ENCODE measurements at regions not wholly inside any gene's neighbourhood (a gene's known extent, or its start where the extent isn't known, plus 50 kb on each side); places are given as distances from the start of the nearest gene placed in this dataset.

DNA sequence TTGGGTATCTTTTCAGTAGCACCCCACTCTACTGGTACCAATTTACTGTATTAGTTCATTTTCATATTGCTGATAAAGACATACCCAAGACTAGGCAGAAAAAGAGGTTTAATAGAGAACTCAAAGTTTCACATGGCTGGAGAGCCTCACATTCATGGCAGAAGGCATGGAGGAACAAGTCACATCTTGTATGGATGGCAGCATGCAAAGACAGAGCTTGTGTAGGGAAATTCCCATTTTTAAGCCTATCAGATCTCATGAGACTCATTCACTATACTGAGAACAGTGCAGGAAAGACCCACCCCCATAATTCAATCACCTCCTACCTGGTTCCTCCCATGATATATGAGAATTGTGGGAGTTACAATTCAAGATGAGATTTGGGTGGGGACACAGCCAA, 878.6 kb upstream of the ADGRL4 start:
- DNase-seq (ENCODE audit: low spot score) = no peak

DNA sequence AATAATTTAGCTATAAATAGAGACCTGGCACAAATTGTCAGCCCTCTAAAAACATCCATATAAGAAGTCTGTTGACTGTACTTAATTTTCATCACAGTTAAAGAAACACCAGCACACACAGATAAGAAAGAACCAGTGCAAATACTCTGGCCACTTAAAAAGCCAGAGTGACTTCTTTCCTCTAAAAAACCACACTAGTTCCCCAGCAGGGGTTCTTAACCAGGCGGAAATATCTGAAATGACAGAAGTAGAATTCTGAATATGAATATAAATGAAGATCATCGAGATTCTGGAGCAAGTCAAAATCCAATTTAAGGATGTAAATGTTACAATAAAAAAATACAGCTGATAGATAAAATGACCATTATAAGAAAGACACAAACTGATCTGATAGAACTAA, 870.6 kb upstream of the ADGRL4 start:
- DNase-seq (ENCODE audit: low spot score) = no peak

DNA sequence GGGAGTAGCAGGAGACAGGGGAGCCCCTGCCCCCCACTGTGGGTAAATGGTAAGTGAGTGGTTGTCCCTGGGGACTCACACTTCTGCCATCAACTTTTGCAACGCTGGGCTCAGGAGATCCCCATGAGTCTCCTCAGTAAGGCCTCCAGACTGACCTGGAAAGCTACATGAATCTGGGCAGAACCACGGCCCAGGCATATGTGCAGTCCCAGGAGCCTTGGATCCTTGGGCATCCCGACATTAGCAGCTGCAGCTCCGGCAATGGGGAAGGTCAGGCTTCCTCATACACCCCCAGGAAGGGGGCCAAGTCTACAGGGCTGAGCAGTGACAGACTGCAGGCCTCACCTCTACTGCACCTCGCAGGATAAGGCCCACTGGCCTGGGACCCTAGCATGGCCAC, 868.7 kb upstream of the ADGRL4 start:
- no peak for DNase-seq (ENCODE audit: low spot score)

DNA sequence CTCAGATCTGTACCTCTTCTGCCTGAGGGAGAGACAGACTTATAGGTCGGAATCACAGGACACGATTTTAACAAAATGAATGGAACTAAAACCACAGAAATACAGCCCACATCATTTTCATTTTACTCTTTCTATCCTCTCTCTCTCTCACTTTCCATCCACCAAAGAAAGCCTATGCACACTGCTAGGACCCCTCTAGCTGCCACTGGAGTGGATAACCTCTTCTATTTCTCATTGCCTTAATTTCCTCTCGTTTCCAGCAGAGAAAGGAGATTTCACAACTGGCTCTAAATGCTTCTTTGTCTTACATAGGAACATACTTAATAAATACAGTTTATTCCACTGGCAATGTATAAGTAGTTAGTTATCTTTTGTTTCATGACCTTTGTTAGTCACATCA, 867.8 kb upstream of the ADGRL4 start:
- no peak for DNase-seq (ENCODE audit: low spot score)

DNA sequence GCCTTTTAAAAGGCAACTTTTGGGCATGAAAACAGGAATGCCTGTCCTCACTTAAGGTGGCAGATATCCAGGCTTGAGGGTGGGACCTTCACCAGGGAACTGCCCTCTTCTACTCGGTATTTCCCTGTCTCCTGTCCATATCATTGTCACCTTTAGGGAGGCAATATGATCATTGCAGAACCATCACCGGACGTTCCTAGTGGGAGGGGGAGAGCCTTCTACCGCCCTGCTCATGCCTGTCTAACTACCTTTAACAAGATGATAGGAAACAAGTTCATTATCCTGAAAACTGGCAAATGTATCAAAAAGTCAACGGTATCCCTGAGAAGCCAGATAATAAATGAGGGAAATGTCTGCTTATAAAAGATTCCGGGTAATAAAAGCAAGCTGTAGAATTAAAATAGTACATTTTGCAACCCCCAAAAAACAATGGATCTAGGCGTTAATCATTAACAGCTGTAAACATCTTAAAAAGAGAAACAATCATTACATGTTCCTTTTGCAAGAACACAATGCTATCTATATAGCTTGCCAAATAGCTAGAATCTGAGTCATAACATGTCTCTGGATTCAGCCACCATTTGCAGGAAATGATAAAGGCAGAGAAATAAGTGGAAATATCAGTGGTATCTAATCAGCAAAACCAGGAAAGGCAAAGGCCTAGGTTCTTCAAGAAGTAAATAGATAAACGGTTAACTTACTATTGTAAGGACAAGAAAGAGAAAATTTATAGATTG, 852.9 kb upstream of the ADGRL4 start:
- DNase-seq (ENCODE audit: low spot score) = no peak

DNA sequence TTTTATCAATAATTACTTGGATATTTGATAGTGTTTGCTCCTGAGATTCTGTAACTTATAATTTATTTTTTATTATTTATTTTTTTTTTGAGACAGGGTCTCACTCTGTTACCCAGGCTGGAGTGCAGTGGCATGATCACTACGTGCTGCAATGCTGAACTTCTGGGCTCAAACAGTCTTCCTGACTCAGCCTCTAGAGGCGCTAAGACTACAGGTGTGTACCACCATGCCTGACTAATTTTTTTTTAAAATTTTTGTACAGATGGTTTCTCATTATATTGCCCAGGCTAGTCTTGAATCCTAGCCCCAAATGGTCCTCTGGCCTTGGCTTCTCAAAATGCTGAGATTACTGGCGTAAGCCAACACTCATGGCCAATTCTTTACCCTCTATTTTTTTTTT, 845.5 kb upstream of the ADGRL4 start:
- no peak for DNase-seq (ENCODE audit: low spot score)

DNA sequence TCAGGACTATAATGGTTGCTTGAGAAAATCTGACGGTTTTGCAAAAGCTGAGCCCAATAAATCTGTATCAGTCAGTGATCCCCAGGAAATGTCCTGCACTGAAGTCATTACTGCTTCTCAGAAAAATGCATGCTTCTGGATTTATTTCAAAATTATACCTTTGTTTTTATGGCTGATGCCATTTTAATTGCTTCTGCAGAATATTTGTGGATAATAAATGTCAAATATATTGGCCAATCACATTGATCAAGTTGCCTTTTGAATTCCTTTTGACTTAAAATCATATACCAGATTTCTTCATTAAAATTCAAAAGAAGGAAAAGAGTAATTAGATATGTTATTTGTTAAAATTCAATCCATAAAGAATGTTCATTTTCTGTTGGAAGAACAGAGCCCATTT, 842.9 kb upstream of the ADGRL4 start:
- no peak for DNase-seq (ENCODE audit: low spot score)

DNA sequence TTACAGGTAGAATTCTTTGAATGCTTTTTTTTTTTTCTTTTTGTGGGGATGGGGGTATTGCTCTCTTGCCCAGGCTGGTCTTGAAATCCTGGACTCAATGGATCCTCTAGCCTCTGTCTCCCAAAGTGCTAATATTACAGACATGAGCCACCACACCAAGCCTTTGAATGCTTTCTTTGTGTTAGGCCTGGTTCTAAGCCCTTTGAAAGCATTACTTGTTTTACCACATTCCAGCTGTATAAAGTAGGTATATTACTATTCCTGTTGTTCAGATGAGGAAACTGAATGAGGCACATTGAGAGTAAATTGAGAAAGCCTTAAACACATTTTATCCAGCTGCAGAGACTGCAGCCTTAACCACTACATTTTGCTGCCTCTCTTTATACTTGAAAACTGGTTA, 841.8 kb upstream of the ADGRL4 start:
- DNase-seq (ENCODE audit: low spot score) = no peak

DNA sequence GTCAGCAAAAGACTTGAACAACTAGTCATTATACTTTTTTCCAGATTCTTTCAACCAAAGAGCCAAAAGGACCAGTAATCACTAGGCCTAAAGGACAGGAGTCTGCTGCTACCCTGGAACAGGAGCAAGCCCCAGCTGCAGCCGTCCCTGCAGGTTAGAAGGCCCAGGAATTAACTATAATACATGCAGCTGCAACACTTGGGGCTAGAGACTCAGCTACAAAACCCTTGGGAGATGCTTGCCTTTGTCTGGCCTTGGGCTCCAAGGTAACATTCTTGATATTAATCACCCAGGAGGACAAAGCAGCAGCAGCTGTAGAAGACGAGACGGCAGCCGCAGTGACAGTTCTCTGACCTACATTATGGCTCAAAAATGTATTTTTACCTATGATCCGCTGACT, 841.2 kb upstream of the ADGRL4 start:
- peak; percentile 18 for DNase-seq (ENCODE audit: low spot score)

DNA sequence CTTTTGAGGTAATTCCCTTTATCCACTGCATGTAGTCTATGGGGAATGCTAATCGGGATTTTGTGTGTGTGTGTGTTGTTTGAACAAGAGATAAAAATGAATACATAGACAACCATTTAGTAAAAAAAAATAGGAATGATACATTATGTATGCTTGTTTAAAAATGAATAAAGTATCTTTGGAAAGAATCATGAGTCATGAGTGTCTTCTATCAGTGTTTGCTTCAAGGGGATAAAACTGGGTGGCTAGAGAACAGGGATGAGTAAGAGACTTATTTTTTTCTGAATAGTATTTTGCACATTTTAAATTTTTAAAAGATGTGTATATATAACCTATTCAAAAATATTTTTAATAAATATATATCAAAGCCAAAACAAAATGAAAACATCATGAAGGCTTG, 839.4 kb upstream of the ADGRL4 start:
- DNase-seq (ENCODE audit: low spot score) = no peak

DNA sequence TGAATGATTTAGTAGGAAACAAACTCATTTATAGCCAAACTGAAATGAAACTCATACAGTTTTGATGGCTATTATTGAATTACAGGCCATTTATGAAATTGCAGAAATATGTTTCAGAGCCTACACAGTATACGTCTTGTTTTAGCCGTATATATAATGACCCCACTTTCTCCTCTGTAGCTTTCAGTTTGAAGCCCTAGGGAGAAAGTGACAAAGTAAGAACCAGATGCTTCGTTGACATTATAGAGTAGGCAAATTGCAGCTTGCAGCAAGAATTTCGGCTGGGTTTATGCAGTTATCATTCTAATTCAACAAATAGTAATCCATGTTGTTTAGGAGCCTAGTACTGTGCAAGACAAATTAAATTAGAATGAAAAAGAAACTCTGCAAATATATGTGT, 836.3 kb upstream of the ADGRL4 start:
- DNase-seq (ENCODE audit: low spot score) = no peak

DNA sequence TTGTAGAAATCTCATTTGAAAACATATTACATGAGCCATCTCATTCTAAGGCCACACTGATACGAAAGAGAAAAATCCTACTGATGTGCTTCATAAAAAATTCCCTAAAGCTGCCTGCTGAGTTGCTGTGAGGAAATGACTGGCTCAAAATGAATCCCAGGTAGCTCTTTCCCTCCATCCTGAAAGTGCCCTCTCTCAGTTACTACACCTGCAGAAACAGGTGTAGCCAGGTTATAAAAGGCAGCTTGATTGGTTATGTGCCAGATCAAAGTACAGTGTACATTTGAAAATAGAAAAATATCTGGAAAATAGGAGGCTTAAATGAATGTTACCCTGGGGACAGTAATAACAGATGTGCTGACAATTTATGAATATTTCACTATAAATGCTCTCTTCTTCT, 833.4 kb upstream of the ADGRL4 start:
- no peak for DNase-seq (ENCODE audit: low spot score)

DNA sequence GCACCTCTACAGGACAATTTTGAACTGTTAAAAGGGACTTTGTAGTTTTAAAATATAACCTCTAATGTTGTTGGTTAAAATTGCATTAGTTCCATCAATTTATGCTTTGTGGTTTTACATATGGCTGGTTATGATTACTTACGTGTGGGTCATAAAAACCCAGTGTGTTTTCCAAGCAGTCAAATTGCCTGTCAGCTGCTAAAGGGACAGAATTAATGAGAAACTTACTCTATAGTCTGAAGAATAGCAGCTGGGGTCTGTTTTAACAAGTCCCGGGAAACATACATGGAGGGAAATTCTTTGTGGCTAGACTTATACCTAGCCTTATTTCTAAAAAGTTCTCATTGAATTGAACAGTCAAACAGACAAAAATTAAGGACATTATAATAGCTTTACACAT, 820.9 kb upstream of the ADGRL4 start:
- no peak for DNase-seq (ENCODE audit: low spot score)

DNA sequence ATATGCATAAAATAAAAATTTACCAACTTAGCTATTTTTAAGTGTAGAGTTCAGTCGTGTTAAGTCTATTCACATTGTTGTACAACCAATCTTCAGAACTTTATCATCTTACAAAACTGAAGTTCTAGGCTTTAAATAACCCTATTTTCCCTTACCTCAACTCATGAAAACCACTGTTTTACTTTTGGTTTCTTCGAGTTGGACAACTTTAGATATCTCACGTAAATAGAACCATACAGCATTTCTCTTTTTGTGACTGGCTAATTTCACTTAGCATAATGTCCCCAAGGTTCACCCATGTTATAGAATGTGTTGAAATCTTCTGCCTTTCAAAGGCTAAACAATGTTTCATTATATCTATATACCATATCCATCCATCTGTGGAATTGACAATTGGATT, 819.0 kb upstream of the ADGRL4 start:
- no peak for DNase-seq (ENCODE audit: low spot score)

DNA sequence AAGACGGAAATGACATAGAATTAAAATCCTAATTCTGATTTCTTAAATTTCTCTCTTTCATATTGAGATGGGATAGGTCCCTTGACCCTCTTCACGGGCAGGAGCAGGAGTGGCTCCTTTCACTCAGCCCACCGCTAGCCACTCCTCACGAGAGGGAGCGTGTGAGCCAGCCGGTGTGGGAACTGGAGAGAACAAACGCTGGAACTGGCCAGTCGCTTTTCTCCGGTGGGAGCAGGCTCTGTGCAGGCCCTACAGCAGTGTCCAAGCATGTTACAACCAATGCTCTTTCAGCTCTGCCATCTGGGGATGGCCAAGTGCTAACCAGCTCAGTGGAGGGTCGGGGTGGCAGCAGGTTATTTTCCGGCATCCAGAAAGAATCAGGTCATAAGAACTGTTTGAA, 815.5 kb upstream of the ADGRL4 start:
- DNase-seq (ENCODE audit: low spot score) = no peak

DNA sequence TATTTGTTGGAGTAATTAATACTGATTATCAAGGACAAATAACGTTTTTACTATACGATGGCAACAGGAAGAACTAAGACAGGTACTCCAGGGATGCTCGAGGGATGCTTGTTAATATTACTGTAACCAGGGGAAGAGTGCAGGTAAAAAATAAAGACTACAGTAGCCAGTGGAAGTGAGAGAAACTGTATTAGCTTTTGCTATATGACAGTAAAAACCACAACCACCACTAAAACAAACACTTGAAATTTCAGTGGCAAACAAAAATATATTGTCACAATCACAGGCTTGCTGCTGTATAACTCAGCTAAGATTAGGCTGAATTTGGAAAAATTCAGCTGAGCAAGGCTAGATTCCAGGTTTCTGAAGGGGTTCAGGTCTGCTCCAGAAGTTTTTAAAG, 812.6 kb upstream of the ADGRL4 start:
- DNase-seq (ENCODE audit: low spot score) = no peak

DNA sequence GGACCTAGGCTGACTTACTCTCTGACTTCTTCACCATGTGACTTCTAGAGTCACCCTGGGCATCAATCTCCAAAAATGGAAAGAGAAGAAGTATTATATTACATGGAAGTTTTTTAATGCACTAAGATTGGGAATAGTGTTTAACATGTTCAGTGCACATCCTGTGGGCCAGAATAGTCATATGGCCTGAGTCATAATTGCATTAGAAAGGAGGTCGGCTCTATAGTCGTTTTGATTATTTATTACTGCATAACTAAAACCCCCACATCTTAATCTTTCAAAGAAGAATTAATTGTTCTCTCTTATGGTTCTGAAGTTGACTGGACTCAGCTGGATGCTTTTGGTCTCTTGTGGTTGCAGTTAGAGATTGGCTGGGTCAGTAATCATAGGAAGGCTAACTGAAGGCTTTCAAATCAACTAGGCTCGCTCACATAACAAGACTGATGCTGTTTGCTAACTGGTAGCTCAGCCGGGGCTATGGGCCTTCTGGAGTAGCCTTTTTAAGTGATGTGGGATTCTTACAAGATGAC, 810.6 kb upstream of the ADGRL4 start:
- no peak for DNase-seq (ENCODE audit: low spot score)

DNA sequence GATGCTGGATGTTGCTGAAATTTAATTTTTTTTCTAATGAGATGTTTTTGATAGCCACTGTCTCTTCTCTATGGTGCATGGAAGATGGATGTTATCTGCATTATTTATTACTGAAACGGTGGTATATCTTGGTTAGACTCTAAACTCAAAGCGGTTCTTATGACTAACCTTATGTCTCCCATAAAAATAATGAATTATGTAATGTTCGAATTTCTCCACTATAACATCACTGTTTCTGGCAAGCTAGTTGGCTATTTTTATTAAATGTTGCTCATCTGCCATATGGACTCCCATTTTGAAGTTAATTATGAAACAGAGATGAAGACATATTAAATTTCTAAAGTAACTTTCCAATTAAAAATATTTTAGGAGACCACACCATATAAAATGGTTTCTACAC, 808.6 kb upstream of the ADGRL4 start:
- no peak for DNase-seq (ENCODE audit: low spot score)

DNA sequence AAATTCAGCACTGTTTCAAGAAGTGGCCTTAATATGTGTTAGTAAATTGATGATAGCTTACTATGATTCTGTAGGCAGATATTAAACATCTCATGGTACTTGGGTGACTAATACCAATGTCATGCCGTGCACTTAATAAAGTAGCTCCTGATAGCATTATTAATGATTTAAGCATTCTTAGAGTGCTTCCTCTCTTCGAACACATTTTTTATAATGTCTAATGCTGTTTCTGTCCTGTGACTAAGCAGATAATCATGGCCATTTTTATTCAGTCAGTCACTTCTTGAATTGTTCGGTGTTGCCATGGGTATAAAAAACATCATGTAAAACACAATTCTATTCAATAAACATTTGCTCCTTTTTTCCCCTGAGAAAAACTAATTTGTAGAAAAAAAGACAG, 804.6 kb upstream of the ADGRL4 start:
- DNase-seq (ENCODE audit: low spot score) = no peak

DNA sequence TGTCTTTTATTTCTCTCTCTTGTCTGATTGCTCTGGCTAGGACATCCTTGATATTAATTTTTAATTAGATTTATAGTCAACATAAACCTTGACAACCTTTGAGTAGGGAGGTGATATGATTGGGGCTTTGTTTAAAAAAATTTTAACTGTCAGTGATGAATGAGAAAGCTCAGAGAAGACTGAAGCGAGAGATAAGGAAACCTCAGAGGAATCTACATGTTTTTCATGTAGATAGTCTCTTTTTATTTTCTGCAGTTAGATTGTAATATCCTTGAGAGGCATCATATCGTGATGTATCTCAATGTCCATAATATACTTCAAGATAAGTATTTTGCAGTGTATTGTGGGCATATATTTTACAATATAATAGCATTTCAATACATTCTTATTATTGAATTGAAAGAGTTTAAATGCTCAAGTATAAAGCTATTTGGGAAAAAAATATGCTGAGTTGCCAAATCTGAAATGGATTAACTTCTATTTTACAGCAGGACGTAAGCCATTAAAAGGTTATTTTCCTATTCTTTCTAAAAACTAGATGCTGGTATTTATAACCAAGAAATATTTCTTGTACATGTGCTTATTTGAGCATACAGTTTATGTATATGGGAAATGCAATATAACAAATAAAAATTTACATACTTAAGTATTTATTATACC, 802.4 kb upstream of the ADGRL4 start:
- DNase-seq (ENCODE audit: low spot score) = no peak

DNA sequence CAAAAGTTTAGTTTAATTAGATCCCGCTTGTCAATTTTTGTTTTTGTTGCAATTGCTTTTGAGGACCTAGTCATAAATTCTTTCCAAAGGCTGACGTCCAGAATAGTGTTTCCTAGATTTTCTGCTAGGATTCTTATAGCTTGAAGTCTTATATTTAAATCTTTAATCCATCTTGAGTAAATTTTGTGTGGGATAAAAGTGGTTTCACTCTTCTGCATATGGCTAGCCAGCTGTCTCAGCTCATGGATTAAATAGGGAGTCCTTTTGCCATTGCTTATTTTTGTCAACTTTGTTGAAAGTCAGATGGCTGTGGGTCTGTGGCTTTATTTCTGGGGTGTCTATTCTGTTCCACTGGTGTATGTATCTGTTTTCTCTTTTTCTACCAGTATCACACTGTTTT, 801.3 kb upstream of the ADGRL4 start:
- DNase-seq (ENCODE audit: low spot score) = no peak

DNA sequence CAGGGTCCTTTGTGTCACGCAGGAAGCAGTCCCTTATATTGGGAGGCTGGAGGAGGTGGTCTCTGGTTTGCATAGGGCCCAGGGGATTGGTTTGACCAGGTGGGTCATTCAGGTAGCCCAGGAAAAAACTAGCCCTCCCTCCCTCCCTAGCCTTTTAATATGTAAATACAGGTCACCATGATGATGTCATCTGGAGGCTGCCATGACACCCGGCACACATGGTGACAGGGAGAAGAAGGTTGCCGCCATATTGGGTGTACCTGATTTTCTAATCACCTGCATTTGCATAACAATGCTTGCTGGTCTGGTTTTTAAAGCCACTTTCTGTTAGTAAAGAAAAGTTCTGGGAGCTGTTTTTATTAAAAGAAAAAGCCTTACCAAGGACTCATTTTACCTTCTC, 791.0 kb upstream of the ADGRL4 start:
- no peak for DNase-seq (ENCODE audit: low spot score)

DNA sequence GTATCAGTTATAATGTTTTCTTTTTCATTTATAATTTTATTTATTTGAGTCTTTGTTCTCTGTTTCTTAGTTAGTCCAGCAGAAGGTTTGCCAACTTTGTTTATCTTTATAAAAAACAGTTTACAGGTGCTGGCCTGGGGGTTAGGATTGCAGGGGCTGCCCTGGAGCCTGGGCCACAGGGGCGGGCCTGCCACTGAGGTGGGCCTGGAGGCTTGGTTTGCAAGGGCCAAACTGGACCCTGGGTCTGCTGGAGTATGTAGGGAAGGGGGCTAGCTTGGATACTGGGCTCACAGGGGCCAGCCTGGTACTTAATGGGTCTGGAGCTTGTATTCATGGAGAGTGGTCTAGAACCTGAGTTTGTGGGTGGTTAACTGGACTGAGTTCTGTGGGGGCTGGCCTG, 789.9 kb upstream of the ADGRL4 start:
- no peak for DNase-seq (ENCODE audit: low spot score)

All from SK-N-DZ (cell line).